K562 (cell line): ENCODE measurements at regions not wholly inside any gene's neighbourhood (a gene's known extent, or its start where the extent isn't known, plus 50 kb on each side); places are given as distances from the start of the nearest gene placed in this dataset.

Experiments
- ARID4B ChIP-seq: sonication (generic); formaldehyde crosslinking; IDR thresholded peaks from 2 replicates; pipeline ENCODE4 v1.8.0; 2022; ENCODE audit warnings: mild to moderate bottlenecking, missing genetic modification reagents
- CEBPZ ChIP-seq: fragments of 150-350 bp; IDR thresholded peaks from 2 replicates; pipeline ENCODE4 v1.6.1; 2014; ENCODE audit warnings: low read depth, mild to moderate bottlenecking, low read length, borderline replicate concordance
- CREB3 ChIP-seq: fragments of 450-650 bp; conservative IDR thresholded peaks from 2 replicates; pipeline ENCODE4 v1.6.1; 2016; ENCODE audit warnings: missing genetic modification characterization, low read depth, mild to moderate bottlenecking, missing compliant biosample characterization, moderate library complexity
- GABPA ChIP-seq: fragments of 200-800 bp; sonication (Bioruptor generic); conservative IDR thresholded peaks from 2 replicates; pipeline ENCODE4 v1.6.1; 2016; ENCODE audit warnings: low read depth, missing genetic modification characterization, missing compliant biosample characterization

- no peak for TF ChIP-seq GABPA (tag)
- no peak for TF ChIP-seq ARID4B (CRISPR knock-in tag)
- TF ChIP-seq CREB3 (tag), result no peak
- no peak for TF ChIP-seq CEBPZ
These were observed 184.5 kb upstream of the SLC35B3 start for GRCh38 chr6:8619853-8620252.
